ENCODE measurements at regions not wholly inside any gene's neighbourhood (a gene's known extent, or its start where the extent isn't known, plus 50 kb on each side); places are given as distances from the start of the nearest gene placed in this dataset.

DNA sequence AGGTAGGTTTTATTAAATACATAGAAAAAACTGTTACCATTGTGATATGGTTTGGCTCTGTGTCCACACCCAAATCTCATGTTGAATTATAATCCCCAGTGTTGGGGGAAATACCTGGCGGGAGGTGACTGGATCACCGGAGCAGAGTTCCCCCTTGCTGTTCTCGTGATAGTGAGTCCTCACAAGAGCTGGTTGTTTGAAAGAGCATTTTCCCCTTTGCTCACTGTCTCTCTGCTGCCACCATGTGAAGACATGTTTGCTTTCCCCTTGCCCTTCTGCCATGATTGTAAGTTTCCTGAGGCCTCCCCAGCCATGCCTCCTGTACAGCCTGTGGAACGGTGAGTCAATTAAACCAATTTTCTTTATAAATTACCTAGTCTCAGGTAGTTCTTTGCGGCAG, 352.7 kb upstream of the SLC39A10 start:
- H3K4me3 ChIP-seq (ENCODE audit: low read depth, low read length, poor library complexity, severe bottlenecking), result no peak overlapping the region
- CTCF ChIA-PET, result interaction anchor here (0.9 to 1.0 kb wide), 2 partner anchors 29 to 758 kb away, joined by 3 to 5 read pairs; no protein-coding TSS in a partner anchor
- no peak overlapping the region for H3K27ac ChIP-seq (ENCODE audit: low read depth, low read length, poor library complexity, severe bottlenecking)
- TF ChIP-seq, protein P1, sequence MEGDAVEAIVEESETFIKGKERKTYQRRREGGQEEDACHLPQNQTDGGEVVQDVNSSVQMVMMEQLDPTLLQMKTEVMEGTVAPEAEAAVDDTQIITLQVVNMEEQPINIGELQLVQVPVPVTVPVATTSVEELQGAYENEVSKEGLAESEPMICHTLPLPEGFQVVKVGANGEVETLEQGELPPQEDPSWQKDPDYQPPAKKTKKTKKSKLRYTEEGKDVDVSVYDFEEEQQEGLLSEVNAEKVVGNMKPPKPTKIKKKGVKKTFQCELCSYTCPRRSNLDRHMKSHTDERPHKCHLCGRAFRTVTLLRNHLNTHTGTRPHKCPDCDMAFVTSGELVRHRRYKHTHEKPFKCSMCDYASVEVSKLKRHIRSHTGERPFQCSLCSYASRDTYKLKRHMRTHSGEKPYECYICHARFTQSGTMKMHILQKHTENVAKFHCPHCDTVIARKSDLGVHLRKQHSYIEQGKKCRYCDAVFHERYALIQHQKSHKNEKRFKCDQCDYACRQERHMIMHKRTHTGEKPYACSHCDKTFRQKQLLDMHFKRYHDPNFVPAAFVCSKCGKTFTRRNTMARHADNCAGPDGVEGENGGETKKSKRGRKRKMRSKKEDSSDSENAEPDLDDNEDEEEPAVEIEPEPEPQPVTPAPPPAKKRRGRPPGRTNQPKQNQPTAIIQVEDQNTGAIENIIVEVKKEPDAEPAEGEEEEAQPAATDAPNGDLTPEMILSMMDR (conservative IDR thresholded peaks at IDR 0.05; ENCODE audit: low read depth, low read length), result peak; percentile 62
- TF ChIP-seq EZH2 (IDR thresholded peaks at IDR 0.05; ENCODE audit: borderline replicate concordance, low read depth, low read length, poor library complexity, severe bottlenecking), result no peak
- intact Hi-C loops (cut with micrococcal nuclease; ENCODE audit: unreplicated experiment), result loop anchor here (2.0 kb wide), 1 partner anchor 212 kb away; no protein-coding TSS in a partner anchor
- H3K4me1 ChIP-seq (ENCODE audit: insufficient read depth, low read length, poor library complexity, severe bottlenecking), result no peaks in the 10 kb centered on the region
- no peaks in the 10 kb centered on the region for H3K27me3 ChIP-seq (replicated peaks; ENCODE audit: insufficient read depth, low read depth, low read length, poor library complexity)
- no peaks in the 10 kb centered on the region for H3K36me3 ChIP-seq (ENCODE audit: insufficient read depth, low read length, poor library complexity, severe bottlenecking)
- DNase-seq (ENCODE audit: low spot score), result peak; percentile 56
- no peaks in the 10 kb centered on the region for H3K9me3 ChIP-seq (ENCODE audit: low read depth, low read length, poor library complexity, severe bottlenecking)
- POLR2A ChIA-PET (ENCODE audit: low non-redundant PET), result no interaction called here
- no TSS peak for BruUV-seq (replicated peaks)

- TF ChIP-seq, protein P1 (conservative IDR thresholded peaks at IDR 0.05; ENCODE audit: low read depth, low read length), result no peak
- TF ChIP-seq EZH2 (IDR thresholded peaks at IDR 0.05; ENCODE audit: borderline replicate concordance, low read depth, low read length, poor library complexity, severe bottlenecking), result no peak
- Histone ChIP-seq H3K4me3 (ENCODE audit: low read depth, low read length, poor library complexity, severe bottlenecking) (no peak overlapping the region), H3K27me3 (replicated peaks; ENCODE audit: insufficient read depth, low read depth, low read length, poor library complexity) (no peaks in the 10 kb centered on the region), H3K36me3 (ENCODE audit: insufficient read depth, low read length, poor library complexity, severe bottlenecking) (no peaks in the 10 kb centered on the region), H3K4me1 (ENCODE audit: insufficient read depth, low read length, poor library complexity, severe bottlenecking) (no peaks in the 10 kb centered on the region), H3K27ac (ENCODE audit: low read depth, low read length, poor library complexity, severe bottlenecking) (no peak overlapping the region), H3K9me3 (ENCODE audit: low read depth, low read length, poor library complexity, severe bottlenecking) (no peaks in the 10 kb centered on the region)
- no peak for DNase-seq (ENCODE audit: low spot score)
- no TSS peak for BruUV-seq (replicated peaks)
- intact Hi-C loops (cut with micrococcal nuclease; ENCODE audit: unreplicated experiment), result no loop called here
- POLR2A ChIA-PET (ENCODE audit: low non-redundant PET), result no interaction called here
- CTCF ChIA-PET, result no interaction called here
Observed at GRCh38 chr2:195300631-195301030, 356.4 kb upstream of the SLC39A10 start.

DNA sequence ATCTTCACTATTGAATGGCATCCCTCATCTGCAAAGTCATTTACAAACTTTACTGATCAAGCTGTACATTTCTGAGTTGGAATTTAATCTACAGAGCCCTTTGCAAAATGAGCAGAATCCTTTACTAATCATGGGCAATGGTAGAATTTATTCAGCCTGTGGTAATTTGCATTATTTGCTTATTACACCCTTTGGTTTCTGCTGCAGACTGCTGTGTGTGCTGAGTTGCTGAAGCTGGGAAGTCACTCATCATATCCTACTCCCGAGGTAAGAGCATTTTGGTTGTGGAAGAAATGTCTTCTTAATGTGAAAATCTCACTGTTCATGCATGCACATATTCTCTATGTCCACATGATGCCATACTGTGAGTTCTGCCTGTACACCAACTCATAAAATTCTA, 357.4 kb upstream of the SLC39A10 start:
- Histone ChIP-seq H3K27ac (ENCODE audit: low read depth, low read length, poor library complexity, severe bottlenecking) (no peak overlapping the region), H3K27me3 (replicated peaks; ENCODE audit: insufficient read depth, low read depth, low read length, poor library complexity) (no peaks in the 10 kb centered on the region), H3K4me1 (ENCODE audit: insufficient read depth, low read length, poor library complexity, severe bottlenecking) (no peaks in the 10 kb centered on the region), H3K9me3 (ENCODE audit: low read depth, low read length, poor library complexity, severe bottlenecking) (no peaks in the 10 kb centered on the region), H3K36me3 (ENCODE audit: insufficient read depth, low read length, poor library complexity, severe bottlenecking) (no peaks in the 10 kb centered on the region), H3K4me3 (ENCODE audit: low read depth, low read length, poor library complexity, severe bottlenecking) (no peak overlapping the region)
- DNase-seq (ENCODE audit: low spot score), result no peak
- ChIA-PET POLR2A (ENCODE audit: low non-redundant PET) (no interaction called here), CTCF (interaction anchor here (0.6 kb wide), 1 partner anchor 104 kb away, joined by 5 read pairs; no protein-coding TSS in a partner anchor)
- intact Hi-C loops (cut with micrococcal nuclease; ENCODE audit: unreplicated experiment), result no loop called here
- no TSS peak for BruUV-seq (replicated peaks)
- TF ChIP-seq EZH2 (IDR thresholded peaks at IDR 0.05; ENCODE audit: borderline replicate concordance, low read depth, low read length, poor library complexity, severe bottlenecking), result no peak
- TF ChIP-seq, protein P1 (conservative IDR thresholded peaks at IDR 0.05; ENCODE audit: low read depth, low read length), result no peak
